ENCODE measurements at regions not wholly inside any gene's neighbourhood (a gene's known extent, or its start where the extent isn't known, plus 50 kb on each side); places are given as distances from the start of the nearest gene placed in this dataset.

GRCh38 chrX:142005532-142005931 is 101.8 kb downstream of the MAGEC1 start:
- TF ChIP-seq CTCF (IDR thresholded peaks at IDR 0.05) = no peak
- TF ChIP-seq POLR2AphosphoS5 (IDR thresholded peaks at IDR 0.05; ENCODE audit: low read depth, low read length) = no peak
- TF ChIP-seq REST (IDR thresholded peaks at IDR 0.05; ENCODE audit: insufficient read depth in 1 of 2, low read depth in 2 of 2, low read length in 1 of 2) = no peak
- TF ChIP-seq TCF7L2 (IDR thresholded peaks at IDR 0.05; ENCODE audit: low read depth, low read length) = no peak

All from Panc1 (cell line).